ENCODE measurements at regions not wholly inside any gene's neighbourhood (a gene's known extent, or its start where the extent isn't known, plus 50 kb on each side); places are given as distances from the start of the nearest gene placed in this dataset.
A peak's percentile ranks its signal among the peaks of the same experiment; 100 is the strongest.

DNA sequence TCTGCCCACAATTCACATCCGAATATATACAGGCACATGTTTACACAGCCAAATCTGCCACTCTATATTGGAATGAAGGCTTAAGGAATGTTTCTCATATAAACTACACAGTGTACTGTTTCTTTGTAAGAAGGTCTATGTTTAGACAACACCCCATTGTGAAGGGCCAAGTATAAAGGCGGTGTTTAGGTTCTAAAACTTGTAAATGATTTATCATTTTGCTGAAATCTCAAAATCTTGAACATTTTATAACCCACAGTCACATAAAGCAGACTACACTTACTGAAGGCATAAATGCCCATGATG, 94.0 kb downstream of the ZNF608 start:
- Histone ChIP-seq H3K36me3 (ENCODE audit: insufficient read depth, low read length) (no peaks in the 10 kb centered on the region; the same call in 1 of the 2 replicates), H3K27ac (no peak overlapping the region), H3K9me3 (ENCODE audit: low read depth, low read length) (no peaks in the 10 kb centered on the region), H3K4me3 (no peak overlapping the region), H3K9ac (ENCODE audit: insufficient read length) (no peak overlapping the region)
- DNase-seq (ENCODE audit: low read depth, low spot score), result no peak
- TF ChIP-seq POLR2AphosphoS5 (IDR thresholded peaks at IDR 0.05; ENCODE audit: borderline replicate concordance, low read depth, low read length), result no peak
- no peak for TF ChIP-seq FOXP2 (optimal IDR thresholded peaks at IDR 0.05; ENCODE audit: control extremely low read depth, extremely low read length, insufficient read depth)

DNA sequence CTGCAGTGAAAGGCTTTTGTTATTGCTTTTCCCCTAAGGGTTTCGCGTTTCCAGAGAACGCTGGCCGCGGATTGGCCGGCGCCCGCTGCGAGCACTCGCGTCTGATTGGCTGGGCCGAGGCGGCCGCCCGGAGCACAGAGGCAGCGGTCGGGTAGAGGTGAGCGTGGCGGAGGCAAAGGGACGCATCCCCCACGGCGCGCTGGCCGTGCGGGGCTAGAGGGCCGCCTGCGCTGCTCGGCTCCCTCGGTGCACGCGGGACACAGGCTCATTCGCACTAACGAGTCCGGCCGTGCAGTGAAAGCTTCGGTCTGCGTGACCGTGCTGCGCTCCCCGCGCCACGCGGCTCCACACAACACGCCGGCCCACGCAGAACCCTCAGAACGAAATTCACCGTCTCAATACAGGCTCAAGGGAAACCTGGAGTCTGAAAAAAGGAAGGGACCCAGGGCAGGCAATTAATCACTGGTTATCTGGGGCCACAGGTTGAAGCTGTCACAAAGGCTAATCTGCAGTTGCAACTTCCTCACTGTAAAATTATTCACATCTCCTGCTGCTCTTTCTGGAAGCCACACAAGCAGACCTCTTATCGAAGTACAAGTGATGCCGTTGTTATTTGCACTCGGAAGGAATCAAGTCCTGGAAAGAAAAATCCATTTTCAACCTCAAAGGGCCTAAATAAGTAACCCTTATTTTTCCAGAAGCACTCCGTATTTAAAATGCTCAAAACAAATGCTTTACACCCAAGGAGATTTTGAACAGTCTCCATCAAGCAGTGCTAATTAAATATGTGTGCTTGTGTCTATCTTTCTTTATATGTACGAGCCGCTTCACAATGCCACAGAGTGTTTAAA, 94.6 kb downstream of the ZNF608 start:
- peak overlapping the region; percentile 68 for H3K4me3 ChIP-seq
- TF ChIP-seq EZH2 (IDR thresholded peaks at IDR 0.05) (no peak), POLR2AphosphoS5 (IDR thresholded peaks at IDR 0.05; ENCODE audit: borderline replicate concordance, low read depth, low read length) (no peak), FOXP2 (optimal IDR thresholded peaks at IDR 0.05; ENCODE audit: control extremely low read depth, extremely low read length, insufficient read depth) (no peak)
- no peaks in the 10 kb centered on the region; the same call in 1 of the 2 replicates for H3K36me3 ChIP-seq (ENCODE audit: insufficient read depth, low read length)
- no peak for DNase-seq (ENCODE audit: low read depth, low spot score)
- H3K9ac ChIP-seq (ENCODE audit: insufficient read length), result no peak overlapping the region
- H3K9me3 ChIP-seq (ENCODE audit: low read depth, low read length), result no peaks in the 10 kb centered on the region
- no peak overlapping the region for H3K27ac ChIP-seq

DNA sequence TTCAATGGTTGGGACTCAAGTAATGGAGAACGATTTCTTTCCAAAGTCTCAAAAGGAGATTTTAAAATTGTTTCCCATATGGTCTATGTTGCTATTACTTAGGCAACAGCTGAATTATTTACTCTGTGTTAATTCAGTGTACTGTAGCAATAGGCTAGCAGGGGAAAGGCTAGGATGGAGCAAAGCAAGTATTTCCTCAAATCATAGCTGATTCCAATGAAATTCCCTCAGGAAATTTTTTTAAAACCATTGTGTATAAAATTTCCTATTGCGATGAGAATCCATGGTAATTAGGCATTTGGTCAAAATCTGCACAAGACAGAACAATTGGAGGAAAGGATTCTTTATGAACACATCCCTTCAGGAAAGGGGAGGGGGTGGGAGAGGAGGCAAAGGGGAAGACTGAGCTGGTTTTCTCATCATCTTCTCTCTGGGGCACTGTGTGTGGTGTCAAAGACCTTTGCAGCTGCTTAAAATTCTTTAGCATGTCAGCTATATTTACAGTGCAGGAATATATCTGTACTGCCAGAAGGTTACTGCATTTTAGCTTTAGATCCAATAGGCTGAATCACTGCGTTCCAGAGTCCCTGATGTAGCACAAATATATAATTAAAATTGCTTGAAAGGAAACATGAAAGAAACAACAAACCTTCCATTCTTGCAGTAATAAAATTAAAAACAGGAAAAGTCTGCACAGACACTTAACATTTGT, 95.3 kb downstream of the ZNF608 start:
- no peak overlapping the region for H3K9ac ChIP-seq (ENCODE audit: insufficient read length)
- no peak for DNase-seq (ENCODE audit: low read depth, low spot score)
- no peaks in the 10 kb centered on the region; the same call in 1 of the 2 replicates for H3K36me3 ChIP-seq (ENCODE audit: insufficient read depth, low read length)
- TF ChIP-seq FOXP2 (optimal IDR thresholded peaks at IDR 0.05; ENCODE audit: control extremely low read depth, extremely low read length, insufficient read depth) (no peak), EZH2 (IDR thresholded peaks at IDR 0.05) (no peak), POLR2AphosphoS5 (IDR thresholded peaks at IDR 0.05; ENCODE audit: borderline replicate concordance, low read depth, low read length) (no peak)
- peak overlapping the region; percentile 68 for H3K4me3 ChIP-seq
- H3K9me3 ChIP-seq (ENCODE audit: low read depth, low read length), result no peaks in the 10 kb centered on the region
- H3K27ac ChIP-seq, result no peak overlapping the region

DNA sequence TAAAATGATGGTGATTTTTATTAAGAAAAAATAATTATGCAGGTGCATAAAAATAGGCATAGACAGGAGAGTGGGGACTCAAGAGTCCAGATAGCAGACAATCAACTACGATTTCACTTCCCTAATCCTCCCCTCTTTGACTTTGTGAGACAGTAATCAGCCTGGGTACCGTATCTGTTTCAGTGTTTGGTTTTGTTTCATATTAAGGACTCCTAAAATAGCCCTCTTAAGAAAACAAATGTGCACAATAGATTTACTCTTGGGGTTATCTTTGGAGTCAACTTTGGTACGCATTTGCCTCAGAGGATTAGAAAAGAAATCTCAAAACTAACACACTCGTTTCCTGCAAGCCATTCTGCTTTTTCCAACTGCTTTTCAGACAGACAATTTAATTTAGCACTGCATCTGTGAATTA, 96.3 kb downstream of the ZNF608 start:
- Histone ChIP-seq H3K4me3 (0 out of 2 replicates have a peak overlapping the region, but pooled peaks have one; percentile 26), H3K9me3 (ENCODE audit: low read depth, low read length) (no peaks in the 10 kb centered on the region), H3K27ac (no peak overlapping the region), H3K9ac (ENCODE audit: insufficient read length) (no peak overlapping the region), H3K36me3 (ENCODE audit: insufficient read depth, low read length) (no peaks in the 10 kb centered on the region; the same call in 1 of the 2 replicates)
- no peak for DNase-seq (ENCODE audit: low read depth, low spot score)
- TF ChIP-seq FOXP2 (optimal IDR thresholded peaks at IDR 0.05; ENCODE audit: control extremely low read depth, extremely low read length, insufficient read depth) (no peak), POLR2AphosphoS5 (IDR thresholded peaks at IDR 0.05; ENCODE audit: borderline replicate concordance, low read depth, low read length) (no peak), EZH2 (IDR thresholded peaks at IDR 0.05) (no peak)

DNA sequence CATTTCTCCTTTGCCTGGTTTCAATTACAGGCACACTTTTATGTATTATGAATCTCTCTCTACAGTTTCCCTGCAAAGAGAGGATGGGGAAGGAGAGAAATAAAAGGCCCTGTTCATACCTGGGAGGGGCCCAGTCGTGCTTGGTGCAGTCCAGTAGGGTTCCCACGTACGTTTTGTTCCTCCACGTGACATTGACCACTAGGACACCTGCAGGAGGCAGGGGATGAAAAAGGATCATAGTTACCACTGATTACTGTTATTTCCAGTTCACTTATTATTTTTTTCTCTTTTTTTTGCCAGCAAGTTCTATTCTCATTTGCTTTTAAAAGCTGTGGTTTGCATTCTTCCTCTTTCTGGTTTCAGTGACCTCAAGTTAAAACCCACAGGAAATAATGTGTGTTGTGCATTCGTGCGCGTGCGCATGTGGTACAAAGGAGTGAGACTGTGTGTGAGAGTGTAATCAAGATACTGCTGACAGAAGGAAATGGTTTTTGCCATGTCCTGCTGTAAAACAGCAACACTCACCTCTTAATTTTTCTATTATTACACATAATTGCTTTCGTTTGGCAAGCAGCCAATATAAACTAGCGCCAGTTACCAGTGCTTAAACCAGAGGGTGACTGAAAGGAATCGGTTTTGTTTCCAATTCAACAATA, 96.8 kb downstream of the ZNF608 start:
- Histone ChIP-seq H3K9ac (ENCODE audit: insufficient read length) (no peak overlapping the region), H3K27ac (no peak overlapping the region), H3K9me3 (ENCODE audit: low read depth, low read length) (no peaks in the 10 kb centered on the region), H3K36me3 (ENCODE audit: insufficient read depth, low read length) (no peaks in the 10 kb centered on the region; the same call in 1 of the 2 replicates), H3K4me3 (peak overlapping the region; percentile 26; the same call in 1 of the 2 replicates)
- peak; percentile 64 for DNase-seq (ENCODE audit: low read depth, low spot score)
- TF ChIP-seq FOXP2 (optimal IDR thresholded peaks at IDR 0.05; ENCODE audit: control extremely low read depth, extremely low read length, insufficient read depth) (no peak), POLR2AphosphoS5 (IDR thresholded peaks at IDR 0.05; ENCODE audit: borderline replicate concordance, low read depth, low read length) (peak; percentile 24; the same call in 1 of the 2 replicates)

DNA sequence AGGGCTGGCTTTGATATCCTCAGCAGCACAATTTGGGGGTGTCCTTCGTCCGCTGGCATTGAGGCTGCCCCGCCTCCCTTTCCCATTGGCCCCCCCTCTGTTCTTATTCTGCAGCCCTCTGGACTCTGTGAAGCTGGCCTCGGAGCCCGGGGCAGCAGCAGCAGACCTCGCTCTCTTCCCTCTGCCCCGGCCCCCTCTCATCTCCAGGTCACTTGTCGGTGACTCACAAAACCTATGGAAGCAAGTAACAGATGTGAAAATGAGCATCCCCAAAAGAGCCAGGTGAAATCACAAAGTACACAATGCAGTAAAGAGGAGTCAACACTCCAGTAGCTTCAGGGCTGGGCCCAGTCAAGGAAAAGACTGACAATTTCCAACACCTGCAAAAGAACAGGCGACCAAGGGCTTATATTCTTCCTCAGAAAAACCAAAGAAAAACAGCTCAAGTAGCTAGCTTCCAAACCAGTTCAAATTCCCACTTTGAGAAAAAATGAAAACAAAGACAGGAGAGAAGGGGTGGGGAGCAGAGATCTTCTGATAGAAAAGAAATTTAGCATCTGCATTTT, 97.5 kb downstream of the ZNF608 start:
- no peaks in the 10 kb centered on the region; the same call in 1 of the 2 replicates for H3K36me3 ChIP-seq (ENCODE audit: insufficient read depth, low read length)
- no peak overlapping the region for H3K27ac ChIP-seq
- no peaks in the 10 kb centered on the region for H3K9me3 ChIP-seq (ENCODE audit: low read depth, low read length)
- no peak for TF ChIP-seq POLR2AphosphoS5 (IDR thresholded peaks at IDR 0.05; ENCODE audit: borderline replicate concordance, low read depth, low read length)
- TF ChIP-seq FOXP2 (optimal IDR thresholded peaks at IDR 0.05; ENCODE audit: control extremely low read depth, extremely low read length, insufficient read depth), result no peak
- TF ChIP-seq EZH2 (IDR thresholded peaks at IDR 0.05), result no peak
- no peak for DNase-seq (ENCODE audit: low read depth, low spot score)
- H3K4me3 ChIP-seq, result no peak overlapping the region
- H3K9ac ChIP-seq (ENCODE audit: insufficient read length), result no peak overlapping the region

DNA sequence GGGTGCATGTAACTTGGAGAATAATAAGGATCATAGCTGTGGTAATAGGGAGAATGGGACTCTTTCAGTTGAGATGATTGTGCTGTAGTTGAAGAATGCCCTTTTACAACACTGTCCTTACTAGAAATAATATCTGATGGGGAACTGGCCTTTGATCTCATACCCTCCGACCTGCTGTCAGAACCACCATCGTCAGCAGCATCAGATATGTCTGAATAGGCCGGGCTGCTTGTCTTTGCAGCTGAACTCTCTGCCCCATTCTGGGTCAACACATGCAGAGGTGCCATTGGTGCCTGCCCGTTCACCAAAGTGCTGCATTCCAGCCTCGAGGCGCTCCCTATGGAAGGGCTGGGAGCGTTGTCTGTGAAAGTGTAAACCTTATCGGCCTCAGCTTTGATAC, 99.1 kb downstream of the ZNF608 start:
- no peak for DNase-seq (ENCODE audit: low read depth, low spot score)
- Histone ChIP-seq H3K4me3 (no peak overlapping the region), H3K9me3 (ENCODE audit: low read depth, low read length) (no peaks in the 10 kb centered on the region), H3K9ac (ENCODE audit: insufficient read length) (no peak overlapping the region), H3K27ac (no peak overlapping the region), H3K36me3 (ENCODE audit: insufficient read depth, low read length) (no peaks in the 10 kb centered on the region; the same call in 1 of the 2 replicates)
- TF ChIP-seq FOXP2 (optimal IDR thresholded peaks at IDR 0.05; ENCODE audit: control extremely low read depth, extremely low read length, insufficient read depth) (no peak), POLR2AphosphoS5 (IDR thresholded peaks at IDR 0.05; ENCODE audit: borderline replicate concordance, low read depth, low read length) (no peak), EZH2 (IDR thresholded peaks at IDR 0.05) (no peak)

DNA sequence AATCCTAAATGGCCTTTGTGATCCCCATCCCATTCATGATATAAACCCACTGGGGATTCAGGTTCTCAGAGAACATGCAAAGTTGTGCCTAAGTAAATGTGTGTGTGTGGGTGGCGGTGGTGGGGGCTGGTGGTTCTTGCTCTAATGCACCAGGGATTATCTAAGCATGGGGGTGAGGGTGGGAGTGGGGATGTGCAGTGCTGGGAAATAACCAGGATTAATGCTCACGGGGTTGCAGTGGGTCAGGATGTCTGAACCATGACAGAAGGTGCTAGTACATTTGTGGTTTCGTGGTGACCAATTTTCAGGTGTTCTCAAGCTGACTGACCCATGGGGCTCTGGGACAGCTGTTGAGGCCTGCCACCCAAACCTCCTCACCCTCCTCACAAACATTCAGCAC, 101.0 kb downstream of the ZNF608 start:
- Histone ChIP-seq H3K27ac (no peak overlapping the region), H3K4me3 (no peak overlapping the region), H3K9me3 (ENCODE audit: low read depth, low read length) (no peaks in the 10 kb centered on the region), H3K9ac (ENCODE audit: insufficient read length) (no peak overlapping the region), H3K36me3 (ENCODE audit: insufficient read depth, low read length) (no peaks in the 10 kb centered on the region; the same call in 1 of the 2 replicates)
- DNase-seq (ENCODE audit: low read depth, low spot score), result no peak
- TF ChIP-seq FOXP2 (optimal IDR thresholded peaks at IDR 0.05; ENCODE audit: control extremely low read depth, extremely low read length, insufficient read depth), result no peak
- TF ChIP-seq POLR2AphosphoS5 (IDR thresholded peaks at IDR 0.05; ENCODE audit: borderline replicate concordance, low read depth, low read length), result no peak
- TF ChIP-seq EZH2 (IDR thresholded peaks at IDR 0.05), result no peak
